ENCODE measurements at regions not wholly inside any gene's neighbourhood (a gene's known extent, or its start where the extent isn't known, plus 50 kb on each side); places are given as distances from the start of the nearest gene placed in this dataset.
A peak's percentile ranks its signal among the peaks of the same experiment; 100 is the strongest.

DNA sequence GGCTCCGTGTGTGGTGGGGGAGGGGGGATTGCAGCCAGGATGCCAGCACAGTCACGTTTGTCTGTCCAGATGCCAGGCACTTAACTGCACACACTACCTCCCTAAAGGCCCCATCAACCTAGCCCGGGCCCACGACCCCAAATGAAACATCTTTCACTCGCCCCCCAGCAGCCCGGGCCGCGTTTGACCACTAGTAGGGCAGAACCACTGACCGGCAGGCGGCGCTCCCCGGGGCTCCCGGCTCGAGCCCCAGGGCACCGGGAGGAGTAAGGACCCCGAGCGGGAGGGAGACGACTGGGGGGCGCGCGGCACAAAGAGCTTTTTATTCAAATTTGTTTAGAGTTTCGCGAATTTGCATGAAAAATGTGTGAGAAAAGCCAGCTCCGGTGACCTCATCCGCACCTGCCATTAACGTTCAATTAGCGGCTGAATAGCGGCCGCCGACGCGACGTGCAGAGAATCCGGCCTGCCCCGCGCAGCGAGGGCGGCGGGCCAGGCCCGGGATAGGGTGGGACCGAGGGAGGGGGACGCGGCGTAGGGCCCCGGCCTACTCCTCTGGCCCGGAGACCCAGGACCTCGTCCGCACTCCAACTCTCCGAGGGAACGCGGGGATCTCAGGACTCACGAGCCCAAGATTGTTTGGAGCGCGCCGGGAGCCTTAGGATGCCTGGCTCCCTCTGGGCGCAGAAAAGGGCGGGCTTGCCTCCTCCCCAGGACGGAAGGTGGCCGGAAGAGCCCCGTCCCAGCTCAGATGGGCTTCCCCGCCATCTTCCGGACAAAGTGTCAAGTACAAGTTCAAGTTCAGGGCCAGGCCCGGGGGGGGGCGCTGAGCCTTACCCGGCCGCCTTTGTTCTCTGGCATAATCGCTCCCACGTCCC lies 64.9 kb upstream of the POLG start:
- peak in 1 of 4 experiments; percentile 12 for DNase-seq

DNA sequence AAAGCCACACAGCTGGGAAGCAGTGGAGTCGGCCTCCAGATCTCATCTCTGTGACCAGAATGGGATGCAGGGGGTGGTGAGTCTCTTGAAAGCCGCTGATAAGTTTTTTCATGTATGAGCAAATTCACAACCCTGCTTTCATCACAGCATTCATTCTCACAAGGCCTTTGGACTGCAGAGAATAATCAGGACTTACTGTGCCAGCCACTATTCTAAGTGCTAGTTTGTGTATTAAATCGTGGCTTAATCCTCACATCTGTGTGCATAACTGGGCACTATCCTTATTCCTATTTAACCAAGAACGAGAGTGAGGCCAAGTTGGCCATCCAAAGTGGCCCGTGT lies 64.2 kb upstream of the POLG start:
- DNase-seq, result no peak

GRCh38 chr15:89397653-89398023 lies 63.0 kb upstream of the POLG start:
- DNase-seq, result no peak

GRCh38 chr15:89396723-89397652 lies 62.4 kb upstream of the POLG start:
- DNase-seq, result no peak

GRCh38 chr15:89395996-89396395 lies 61.4 kb upstream of the POLG start:
- no peak for DNase-seq

GRCh38 chr15:89395461-89395871 lies 60.8 kb upstream of the POLG start:
- no peak for DNase-seq

GRCh38 chr15:89395031-89395430 lies 60.4 kb upstream of the POLG start:
- DNase-seq, result no peak

DNA sequence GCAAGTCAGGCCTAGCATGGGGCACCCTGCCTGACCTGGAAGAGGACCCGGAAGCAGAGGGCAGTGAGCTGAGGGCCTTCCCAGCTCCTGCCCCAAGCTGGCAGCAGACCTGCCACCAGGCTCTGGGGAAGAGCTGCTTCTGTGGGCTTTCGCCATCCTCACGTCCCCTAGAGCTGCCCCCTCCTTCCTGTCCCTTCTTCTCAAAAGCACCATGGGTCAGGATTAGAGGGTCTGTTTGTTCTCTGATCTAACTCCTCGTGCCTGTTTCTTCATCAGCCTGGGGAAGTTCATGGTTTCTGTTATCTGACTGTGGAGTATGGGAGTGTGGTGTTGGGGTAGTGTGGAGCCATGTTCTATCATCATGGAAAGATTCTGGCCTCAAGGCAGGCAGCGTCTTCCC lies 58.4 kb upstream of the POLG start:
- no peak for DNase-seq

GRCh38 chr15:89391685-89392257 lies 57.1 kb upstream of the POLG start:
- no peak for DNase-seq

DNA sequence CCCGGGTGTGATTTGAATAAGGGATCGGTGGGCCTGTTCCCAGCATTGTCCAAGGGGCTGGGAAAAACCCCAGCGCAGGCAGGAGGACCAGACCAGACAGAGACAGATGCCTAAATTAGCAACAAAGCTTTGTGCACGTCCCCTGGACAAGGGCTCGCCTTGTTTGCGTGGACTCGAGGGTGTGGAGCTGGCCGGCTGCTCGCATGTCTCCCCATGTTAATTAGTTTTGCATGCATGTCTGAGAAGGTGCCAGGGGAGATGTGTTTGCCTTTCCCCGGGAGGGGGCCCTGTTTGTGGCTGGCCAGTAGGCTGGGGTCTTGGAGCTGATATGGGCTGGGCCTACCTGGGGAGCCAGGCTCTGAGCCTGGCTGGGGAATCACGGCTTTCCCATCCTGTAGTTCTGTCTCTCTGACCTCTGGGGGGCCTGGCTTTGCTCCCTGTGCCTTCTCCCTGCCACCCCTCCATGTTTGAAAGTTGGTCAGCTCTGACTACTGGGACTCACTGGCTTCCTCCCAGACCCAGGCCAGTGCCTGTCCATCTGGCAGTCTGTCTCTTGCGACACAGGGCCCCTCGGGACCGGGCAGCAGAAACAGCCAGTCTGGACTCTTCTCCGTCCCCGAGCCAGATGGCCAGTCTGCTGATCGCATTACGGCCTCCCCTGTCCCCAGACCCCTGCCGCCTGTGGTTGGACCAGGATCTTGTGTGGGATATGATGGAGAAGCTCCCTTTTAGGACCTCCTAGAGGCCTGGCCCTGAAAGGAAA lies 55.4 kb upstream of the POLG start:
- no peak for DNase-seq

DNA sequence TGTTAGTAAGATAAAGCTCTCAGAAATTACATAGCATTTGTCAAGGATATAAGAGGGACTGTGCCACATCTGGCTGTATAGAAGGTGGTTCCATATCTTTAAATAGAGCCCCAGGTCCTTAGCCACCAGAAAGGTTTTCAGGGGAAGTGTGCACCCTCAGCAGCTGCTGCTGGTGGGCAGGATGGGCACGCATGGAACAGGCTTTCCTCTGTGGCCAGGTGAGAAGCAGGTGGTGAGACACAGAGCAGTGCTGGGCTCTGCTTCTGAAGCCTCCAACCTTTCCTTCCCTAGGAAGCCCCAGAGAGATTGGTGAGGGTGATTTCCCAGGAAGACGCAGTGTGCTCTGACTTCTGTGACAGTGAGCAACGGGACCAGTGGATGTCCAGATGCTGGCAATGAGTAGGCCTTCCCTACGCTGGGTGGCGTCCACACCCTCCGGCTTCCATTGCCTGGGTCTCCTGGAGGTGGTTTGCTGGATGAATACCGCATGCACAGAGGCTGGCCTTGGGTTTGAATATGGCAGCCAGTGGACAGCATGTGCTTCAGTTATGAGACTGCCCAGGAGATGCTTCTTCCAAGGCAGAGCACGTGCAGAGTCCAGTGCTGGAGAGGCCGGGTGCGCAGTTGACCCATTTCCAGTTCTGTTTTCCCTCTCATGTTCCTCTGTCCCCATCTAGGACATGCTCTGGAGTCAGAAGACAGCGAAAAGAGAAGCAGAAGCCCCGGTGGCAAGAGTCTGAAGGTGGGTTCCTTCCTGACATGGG lies 52.7 kb upstream of the POLG start:
- DNase-seq, result no peak

GRCh38 chr15:89385596-89386331 lies 51.1 kb upstream of the POLG start:
- DNase-seq, result no peak
